Mesenchymal stem cell (in vitro differentiated cells and primary cell): ENCODE measurements at regions not wholly inside any gene's neighbourhood (a gene's known extent, or its start where the extent isn't known, plus 50 kb on each side); places are given as distances from the start of the nearest gene placed in this dataset.

Experiments
- DNase-seq: peaks from one replicate; pipeline ENCODE4 v3.0.0-alpha.2; 2013
- H2AFZ ChIP-seq: one replicate; pipeline ENCODE4 v1.6.1; 2013; ENCODE audit warnings: low read depth, mild to moderate bottlenecking, control low read depth, inconsistent platforms, low read length, moderate library complexity
- H2AK5ac ChIP-seq: 2 replicates; pipeline ENCODE4 v1.6.1; 2013; ENCODE audit warnings: low read length, moderate library complexity, mild to moderate bottlenecking, inconsistent platforms; ENCODE audit not compliant: severe bottlenecking
- H2BK120ac ChIP-seq: one replicate; pipeline ENCODE4 v1.6.1; 2013; ENCODE audit warnings: low read depth, mild to moderate bottlenecking, inconsistent platforms, low read length, moderate library complexity
- H2BK12ac ChIP-seq, 2 experiments: one replicate each; pipeline ENCODE4 v1.6.1; 2013; ENCODE audit warnings: inconsistent platforms in 2 of 2, low read length in 2 of 2, mild to moderate bottlenecking in 2 of 2, moderate library complexity in 2 of 2, control low read depth in 1 of 2
- H2BK15ac ChIP-seq: one replicate; pipeline ENCODE4 v1.6.1; 2013; ENCODE audit warnings: mild to moderate bottlenecking, low read depth, inconsistent platforms; ENCODE audit not compliant: poor library complexity, severe bottlenecking
- H2BK5ac ChIP-seq: 2 replicates; pipeline ENCODE4 v1.6.1; 2013; ENCODE audit warnings: low read depth, mild to moderate bottlenecking, low read length, control low read depth, inconsistent platforms; ENCODE audit not compliant: poor library complexity, severe bottlenecking
- H3K14ac ChIP-seq, 2 experiments: one replicate each; pipeline ENCODE4 v1.6.1; 2013; ENCODE audit warnings: inconsistent platforms in 2 of 2, low read length in 2 of 2, control low read depth in 1 of 2, mild to moderate bottlenecking in 1 of 2, moderate library complexity in 1 of 2
- H3K18ac ChIP-seq, 2 experiments: one replicate each; pipeline ENCODE4 v1.6.1; 2013; ENCODE audit warnings: inconsistent platforms in 2 of 2, low read length in 2 of 2, control low read depth in 1 of 2, low read depth in 1 of 2, mild to moderate bottlenecking in 1 of 2
- H3K23ac ChIP-seq, 2 experiments: one replicate each; pipeline ENCODE4 v1.6.1; 2013; ENCODE audit warnings: inconsistent platforms in 2 of 2, low read length in 2 of 2, mild to moderate bottlenecking in 2 of 2, moderate library complexity in 2 of 2, control low read depth in 1 of 2
- H3K27ac ChIP-seq: 2 replicates; pipeline ENCODE4 v1.5.1; 2013; ENCODE audit warnings: mild to moderate bottlenecking, moderate library complexity, low read length, control low read depth, inconsistent platforms; ENCODE audit not compliant: poor library complexity, severe bottlenecking
- H3K27me3 ChIP-seq, 2 experiments: 2 replicates each; pipeline versions ENCODE4 v1.6.1 to v1.7.0; 2013; ENCODE audit warnings: low read length in 2 of 2, mild to moderate bottlenecking in 2 of 2, moderate library complexity in 2 of 2, control low read depth in 1 of 2, inconsistent platforms in 1 of 2; ENCODE audit not compliant: control insufficient read depth in 1 of 2, insufficient read depth in 1 of 2
- H3K36me3 ChIP-seq, 2 experiments: 2 replicates each; pipeline versions ENCODE4 v1.6.1 to v1.7.0; 2013; ENCODE audit warnings: low read length in 2 of 2, control low read depth in 1 of 2, inconsistent platforms in 1 of 2, low read depth in 1 of 2, mild to moderate bottlenecking in 1 of 2; ENCODE audit not compliant: insufficient read depth in 2 of 2, control insufficient read depth in 1 of 2
- H3K4ac ChIP-seq, 2 experiments: one replicate each; pipeline ENCODE4 v1.6.1; 2013; ENCODE audit warnings: inconsistent platforms in 2 of 2, low read length in 2 of 2, mild to moderate bottlenecking in 2 of 2, moderate library complexity in 2 of 2, control low read depth in 1 of 2, low read depth in 1 of 2
- H3K4me1 ChIP-seq: 2 replicates; pipeline ENCODE4 v1.6.1; 2013; ENCODE audit warnings: low read depth, low read length, control low read depth; ENCODE audit not compliant: control insufficient read depth, insufficient read depth
- H3K4me2 ChIP-seq: 2 replicates; pipeline ENCODE4 v1.6.1; 2013; ENCODE audit warnings: low read length, mild to moderate bottlenecking, inconsistent platforms; ENCODE audit not compliant: poor library complexity, severe bottlenecking
- H3K4me3 ChIP-seq, 2 experiments: 2 replicates each; pipeline versions ENCODE4 v1.5.1 to v1.7.0; 2013; ENCODE audit warnings: low read length in 2 of 2, mild to moderate bottlenecking in 2 of 2, control low read depth in 1 of 2, low read depth in 1 of 2; ENCODE audit not compliant: insufficient read depth in 1 of 2
- H3K79me1 ChIP-seq: replicated peaks from 2 replicates; pipeline ENCODE4 v1.6.1; 2013; ENCODE audit warnings: mild to moderate bottlenecking, control low read depth, low read length, inconsistent platforms; ENCODE audit not compliant: poor library complexity, severe bottlenecking
- H3K9ac ChIP-seq: 2 replicates; pipeline ENCODE4 v1.7.0; 2013; ENCODE audit warnings: mild to moderate bottlenecking, low read length, moderate library complexity
- H3K9me3 ChIP-seq: 2 replicates; pipeline ENCODE4 v1.7.0; 2013; ENCODE audit warnings: mild to moderate bottlenecking, low read length; ENCODE audit not compliant: control insufficient read depth
- H4K8ac ChIP-seq: one replicate; pipeline ENCODE4 v1.6.1; 2013; ENCODE audit warnings: inconsistent platforms, mild to moderate bottlenecking, low read length, moderate library complexity
- H4K91ac ChIP-seq: one replicate; pipeline ENCODE4 v1.6.1; 2013; ENCODE audit warnings: mild to moderate bottlenecking, low read length, inconsistent platforms
- WGBS: methylation state at CpG from one replicate; pipeline ENCODE4 v1.1.7; 2013; ENCODE audit warnings: mixed read lengths; 5-methylcytosine and 5-hydroxymethylcytosine counted together

DNA sequence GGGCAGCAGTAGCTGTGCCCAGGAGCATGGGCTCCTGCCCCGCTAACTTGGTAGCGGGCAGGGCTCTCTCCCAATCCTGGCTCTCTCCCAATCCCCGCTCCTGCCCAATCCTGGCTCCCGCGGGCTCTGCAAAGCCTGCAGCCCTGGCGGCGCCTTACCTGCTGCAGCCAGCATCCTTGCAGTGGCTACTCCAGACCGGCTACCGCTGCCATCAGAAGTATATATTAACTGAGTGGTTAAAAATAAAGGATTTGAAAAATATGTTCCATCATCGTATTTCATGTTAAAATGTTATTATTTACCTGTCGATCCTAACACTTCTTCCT, 698.2 kb downstream of the SLITRK1 start:
- no peak overlapping the region for H3K27ac ChIP-seq

DNA sequence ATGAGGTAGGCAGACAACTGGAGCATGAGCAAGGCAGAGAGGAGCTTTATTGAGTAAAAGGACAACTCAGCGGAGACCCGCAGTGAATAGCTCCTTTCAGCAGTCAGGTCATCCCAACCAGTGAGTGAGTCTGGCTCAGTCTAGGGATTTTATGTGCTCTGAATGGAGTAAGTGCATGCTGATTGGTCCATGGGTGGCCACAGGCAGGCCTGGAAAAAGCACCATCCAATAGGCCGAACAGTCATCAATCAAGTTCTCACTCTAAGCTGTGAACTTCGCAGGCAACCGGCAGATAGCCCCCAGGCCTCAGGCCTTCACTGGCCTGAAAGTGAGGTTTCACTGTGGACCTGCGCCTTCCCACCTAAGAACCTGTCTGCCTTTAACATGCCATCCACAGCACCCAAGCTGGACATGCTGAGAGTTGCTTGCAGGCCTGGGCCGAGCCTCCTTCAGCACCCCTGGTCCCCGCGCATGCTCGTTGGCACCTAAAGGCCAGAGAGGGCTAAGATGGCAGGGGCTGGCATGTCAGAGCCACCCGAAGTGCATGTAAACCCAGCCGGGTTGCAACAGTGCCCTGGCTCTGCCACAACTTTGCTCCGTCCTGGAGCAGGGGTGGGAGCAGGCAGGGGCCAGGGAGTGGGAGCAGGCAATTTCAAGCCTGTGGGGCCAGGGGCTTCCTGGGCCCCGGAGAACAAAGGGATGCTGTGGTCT, 698.7 kb downstream of the SLITRK1 start:
- DNase-seq, result no peak
- whole genome bisulfite sequencing, result 92% methylated on average over 14 of the region's 14 CpGs
- no peak overlapping the region for H3K27ac ChIP-seq
- no peak overlapping the region for H2BK15ac ChIP-seq
- no peak overlapping the region for H2BK120ac ChIP-seq
- H2AFZ ChIP-seq, result no peak overlapping the region
- no peak overlapping the region for H3K9ac ChIP-seq
- no peak overlapping the region for H4K8ac ChIP-seq
- H3K9me3 ChIP-seq, result peaks cover 11% of the 10 kb centered on the region
- no peak overlapping the region for H3K23ac ChIP-seq
- H3K36me3 ChIP-seq, result peaks cover 0 to 3% of the 10 kb centered on the region in 2 experiments
- peak overlapping the region; percentile 28 for H4K91ac ChIP-seq
- H3K4me3 ChIP-seq, result no peak overlapping the region
- no peaks in the 10 kb centered on the region for H3K4me1 ChIP-seq
- peak overlapping the region in 1 of 2 experiments; percentile 39 for H3K4ac ChIP-seq
- peak overlapping the region; percentile 5 to 29 for H2BK12ac ChIP-seq
- no peaks in the 10 kb centered on the region for H3K79me1 ChIP-seq
- no peaks in the 10 kb centered on the region for H3K27me3 ChIP-seq
- H3K4me2 ChIP-seq, result no peak overlapping the region
- H2AK5ac ChIP-seq, result no peak overlapping the region
- no peak overlapping the region for H2BK5ac ChIP-seq
- peak overlapping the region in 1 of 2 experiments; percentile 5 for H3K18ac ChIP-seq
- no peak overlapping the region for H3K14ac ChIP-seq

More for the DNA sequence above, 698.2 kb downstream of the SLITRK1 start:
- Histone ChIP-seq H3K18ac (peak overlapping the region; percentile 5 to 33), H2AK5ac (no peak overlapping the region), H2BK15ac (no peak overlapping the region), H3K9me3 (peaks cover 11% of the 10 kb centered on the region), H3K23ac (no peak overlapping the region), H4K8ac (no peak overlapping the region), H3K79me1 (no peaks in the 10 kb centered on the region), H2BK12ac (peak overlapping the region in 1 of 2 experiments; percentile 5), H3K36me3 (peaks cover 0 to 3% of the 10 kb centered on the region in 2 experiments), H2BK5ac (no peak overlapping the region), H3K14ac (no peak overlapping the region), H2BK120ac (no peak overlapping the region), H3K4me3 (no peak overlapping the region), H3K9ac (no peak overlapping the region), H3K4me1 (no peaks in the 10 kb centered on the region), H4K91ac (peak overlapping the region; percentile 15), H3K4ac (no peak overlapping the region), H3K4me2 (no peak overlapping the region), H2AFZ (no peak overlapping the region), H3K27me3 (no peaks in the 10 kb centered on the region)
- DNase-seq, result no peak
- 95% methylated on average over 7 of the region's 11 CpGs for WGBS

DNA sequence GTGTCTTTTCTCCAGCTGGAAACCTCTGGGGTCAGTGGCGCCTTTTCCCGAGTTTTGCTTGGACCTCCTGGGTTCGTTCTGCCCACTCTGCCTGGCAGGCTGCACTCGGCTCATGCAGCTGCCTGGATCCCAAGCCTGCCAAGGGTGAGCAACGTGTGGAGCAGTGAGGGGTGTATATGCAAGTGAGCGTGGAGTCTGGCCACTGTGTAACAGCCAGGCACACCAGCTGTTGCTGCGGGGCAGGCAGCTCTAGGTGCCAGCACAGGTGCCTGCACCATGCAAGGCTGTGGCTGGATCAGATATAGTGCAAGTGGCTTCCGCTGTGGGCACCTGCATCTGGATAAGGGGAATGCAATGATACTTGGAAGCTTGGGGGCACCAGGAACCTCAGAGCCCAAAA, 699.4 kb downstream of the SLITRK1 start:
- H3K14ac ChIP-seq, result no peak overlapping the region
- no peaks in the 10 kb centered on the region for H3K4me1 ChIP-seq
- no peak overlapping the region for H2AK5ac ChIP-seq
- DNase-seq, result no peak
- H3K27ac ChIP-seq, result no peak overlapping the region
- H3K9me3 ChIP-seq, result peaks cover 11% of the 10 kb centered on the region
- no peaks in the 10 kb centered on the region for H3K27me3 ChIP-seq
- H3K4me3 ChIP-seq, result no peak overlapping the region
- no peak overlapping the region for H2AFZ ChIP-seq
- H3K36me3 ChIP-seq, result peaks cover 0 to 3% of the 10 kb centered on the region in 2 experiments
- 87% methylated on average over 8 of the region's 8 CpGs for WGBS
- no peak overlapping the region for H2BK5ac ChIP-seq
- no peak overlapping the region for H3K23ac ChIP-seq
- no peak overlapping the region for H3K9ac ChIP-seq
- H3K4me2 ChIP-seq, result no peak overlapping the region
- H3K79me1 ChIP-seq, result no peaks in the 10 kb centered on the region
- H4K8ac ChIP-seq, result no peak overlapping the region
- H3K4ac ChIP-seq, result no peak overlapping the region
- H3K18ac ChIP-seq, result no peak overlapping the region
- no peak overlapping the region for H2BK120ac ChIP-seq
- H4K91ac ChIP-seq, result no peak overlapping the region
- no peak overlapping the region for H2BK12ac ChIP-seq
- no peak overlapping the region for H2BK15ac ChIP-seq

DNA sequence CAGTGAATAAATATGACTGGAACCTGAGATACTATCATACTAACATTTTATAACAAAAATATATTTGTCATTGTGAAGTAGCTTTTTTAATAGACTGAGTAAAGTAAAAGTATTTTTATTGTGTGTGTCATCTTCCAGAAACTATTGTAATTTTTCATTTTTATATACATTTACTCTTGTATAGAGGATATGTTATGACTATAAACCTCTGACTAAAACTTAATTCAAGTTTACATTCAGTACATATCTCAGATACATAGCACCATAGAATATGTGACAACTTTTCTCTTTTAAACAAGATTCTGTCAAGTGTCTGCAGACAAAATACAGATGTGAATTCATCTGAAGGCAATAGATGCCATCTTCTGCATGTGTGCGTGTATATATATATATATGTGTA, 704.3 kb downstream of the SLITRK1 start:
- H3K9me3 ChIP-seq, result no peaks in the 10 kb centered on the region
- DNase-seq, result no peak
- no peaks in the 10 kb centered on the region for H3K79me1 ChIP-seq
- no peak overlapping the region for H3K4me2 ChIP-seq
- H2BK5ac ChIP-seq, result no peak overlapping the region
- H3K27ac ChIP-seq, result no peak overlapping the region
- no peak overlapping the region for H3K18ac ChIP-seq
- no peak overlapping the region for H3K23ac ChIP-seq
- no peaks in the 10 kb centered on the region for H3K4me1 ChIP-seq
- H2BK120ac ChIP-seq, result no peak overlapping the region
- H3K9ac ChIP-seq, result no peak overlapping the region
- H3K36me3 ChIP-seq, result no peaks in the 10 kb centered on the region
- H3K4me3 ChIP-seq, result no peak overlapping the region
- no peak overlapping the region for H4K8ac ChIP-seq
- H2BK12ac ChIP-seq, result no peak overlapping the region
- H2AK5ac ChIP-seq, result no peak overlapping the region
- no peak overlapping the region for H2AFZ ChIP-seq
- H3K27me3 ChIP-seq, result no peaks in the 10 kb centered on the region
- no peak overlapping the region for H3K4ac ChIP-seq
- no peak overlapping the region for H4K91ac ChIP-seq
- H3K14ac ChIP-seq, result no peak overlapping the region
- no peak overlapping the region for H2BK15ac ChIP-seq
- no CpG with 5 or more reads among the region's 1 CpG for WGBS
